ENCODE measurements at regions not wholly inside any gene's neighbourhood (a gene's known extent, or its start where the extent isn't known, plus 50 kb on each side); places are given as distances from the start of the nearest gene placed in this dataset.

GRCh38 chr9:11676821-11677220 is 1016.4 kb upstream of the TYRP1 start:
- TF ChIP-seq REST (IDR thresholded peaks at IDR 0.05) (no peak), CTCF (IDR thresholded peaks at IDR 0.05) (no peak), CHD2 (IDR thresholded peaks at IDR 0.05; ENCODE audit: low read length, partially characterized antibody) (no peak), ELK1 (IDR thresholded peaks at IDR 0.05; ENCODE audit: low read depth, low read length) (no peak), EP300 (IDR thresholded peaks at IDR 0.05) (no peak)

Measured in A549 (cell line).